C4-2B (cell line): ENCODE measurements at regions not wholly inside any gene's neighbourhood (a gene's known extent, or its start where the extent isn't known, plus 50 kb on each side); places are given as distances from the start of the nearest gene placed in this dataset.

Experiments
- CTCF ChIP-seq: fragments of 450-650 bp; conservative IDR thresholded peaks from 2 replicates; pipeline ENCODE4 v1.5.1; 2017; ENCODE audit warnings: mild to moderate bottlenecking
- ZFX ChIP-seq: fragments of 450-650 bp; IDR thresholded peaks from 2 replicates; pipeline ENCODE4 v1.6.1; 2017

GRCh38 chr3:73257186-73257585, 195.7 kb downstream of the EBLN2 start:
- no peak for TF ChIP-seq CTCF
- TF ChIP-seq ZFX: no peak
